SW480 (cell line): ENCODE measurements at regions not wholly inside any gene's neighbourhood (a gene's known extent, or its start where the extent isn't known, plus 50 kb on each side); places are given as distances from the start of the nearest gene placed in this dataset.
"Not testable (repeated sequence)": the region's sequence is repeated elsewhere in the genome, so short reads cannot be mapped to it uniquely, and the experiment has no call there.

ENCODE experiments used
- DNase-seq: peaks from one replicate; pipeline ENCODE4 v3.0.0-alpha.2; 2016; ENCODE audit warnings: low spot score

- DNase-seq = not testable (repeated sequence)
Measured at GRCh38 chr17:445839-446238, 93.2 kb upstream of the RPH3AL start, which contains the start of gene RFLNB. RFLNB (minus strand) TSS chr17:445939.

DNA sequence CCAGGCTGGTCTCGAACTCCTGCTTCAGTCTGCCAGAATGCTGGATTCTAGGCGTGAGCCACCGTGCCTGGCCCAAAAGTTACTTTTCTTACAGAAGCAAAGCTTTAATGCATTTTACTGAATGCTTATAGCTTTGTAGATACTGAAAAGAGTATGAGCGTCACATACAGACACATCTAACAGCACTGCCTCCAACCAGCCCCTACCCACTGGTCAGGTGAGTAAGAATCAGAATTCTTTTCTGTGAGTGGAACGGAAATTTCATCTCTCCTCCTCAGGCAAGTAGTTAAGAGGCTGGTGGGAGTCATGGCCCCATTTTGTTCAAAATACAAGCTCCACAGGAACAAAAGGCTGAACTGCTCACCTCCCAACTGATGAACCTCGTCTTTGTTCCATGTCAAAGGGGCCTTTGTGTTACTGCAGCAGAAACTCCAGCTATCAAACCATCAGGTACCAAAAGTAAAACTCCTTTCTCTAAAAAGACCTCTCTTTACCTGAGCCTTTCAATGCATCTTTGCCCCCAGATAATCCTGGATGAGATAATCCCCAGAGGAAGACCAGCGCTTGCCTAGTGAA lies 92.4 kb upstream of the RPH3AL start:
- no peak for DNase-seq

- no peak for DNase-seq
Measured at GRCh38 chr17:443109-443508, 90.5 kb upstream of the RPH3AL start.

GRCh38 chr17:441155-441950 lies 88.7 kb upstream of the RPH3AL start:
- no peak for DNase-seq

DNA sequence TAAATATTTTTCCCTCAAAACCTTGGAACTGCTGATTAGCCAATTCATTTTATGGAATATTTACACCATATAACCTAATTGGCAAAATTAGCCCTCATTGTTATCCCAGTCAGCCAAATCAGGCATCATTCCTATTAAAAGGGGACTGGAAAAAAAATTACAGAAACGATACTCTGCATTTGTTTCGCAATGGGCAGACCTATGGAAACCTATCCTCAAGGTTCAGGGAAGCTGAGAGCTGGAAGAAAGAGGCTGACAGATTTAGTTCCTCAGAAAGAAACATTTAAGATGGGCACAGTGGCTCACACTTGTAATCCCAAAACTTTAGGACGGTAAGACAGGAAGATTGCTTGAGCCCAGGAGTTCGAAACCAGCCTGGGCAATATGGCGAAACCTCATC lies 85.6 kb upstream of the RPH3AL start:
- DNase-seq = no peak

GRCh38 chr17:437545-437944 lies 84.9 kb upstream of the RPH3AL start:
- DNase-seq = no peak

- no peak for DNase-seq
Measured at GRCh38 chr17:436571-436970, 84.0 kb upstream of the RPH3AL start.

GRCh38 chr17:432471-432870 lies 79.9 kb upstream of the RPH3AL start:
- not testable (repeated sequence) for DNase-seq

GRCh38 chr17:431494-431893 lies 78.9 kb upstream of the RPH3AL start:
- no peak for DNase-seq

- DNase-seq = no peak
Measured at GRCh38 chr17:429589-429988, 77.0 kb upstream of the RPH3AL start.

DNA sequence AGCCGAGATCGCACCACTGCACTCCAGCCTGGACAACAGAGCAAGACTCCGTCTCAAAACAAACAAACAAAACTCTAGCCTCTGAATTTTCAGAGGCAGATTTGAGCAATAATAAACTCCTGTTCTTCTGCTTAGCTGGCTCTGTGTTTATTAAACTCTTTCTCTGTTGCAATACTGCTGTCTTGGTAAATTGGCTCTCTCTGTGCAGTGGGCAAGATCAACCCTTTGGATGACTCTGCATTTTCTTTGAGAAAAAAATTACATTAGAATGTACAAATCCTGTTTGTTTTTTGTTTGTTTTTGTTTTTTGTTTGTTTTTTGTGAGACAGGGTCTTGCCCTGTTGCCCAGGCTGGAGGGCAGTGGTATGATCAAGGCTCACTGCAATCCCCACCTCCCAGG lies 75.8 kb upstream of the RPH3AL start:
- DNase-seq = no peak

GRCh38 chr17:427891-428290 lies 75.3 kb upstream of the RPH3AL start:
- DNase-seq = no peak

GRCh38 chr17:427327-427726 lies 74.7 kb upstream of the RPH3AL start:
- no peak for DNase-seq

DNA sequence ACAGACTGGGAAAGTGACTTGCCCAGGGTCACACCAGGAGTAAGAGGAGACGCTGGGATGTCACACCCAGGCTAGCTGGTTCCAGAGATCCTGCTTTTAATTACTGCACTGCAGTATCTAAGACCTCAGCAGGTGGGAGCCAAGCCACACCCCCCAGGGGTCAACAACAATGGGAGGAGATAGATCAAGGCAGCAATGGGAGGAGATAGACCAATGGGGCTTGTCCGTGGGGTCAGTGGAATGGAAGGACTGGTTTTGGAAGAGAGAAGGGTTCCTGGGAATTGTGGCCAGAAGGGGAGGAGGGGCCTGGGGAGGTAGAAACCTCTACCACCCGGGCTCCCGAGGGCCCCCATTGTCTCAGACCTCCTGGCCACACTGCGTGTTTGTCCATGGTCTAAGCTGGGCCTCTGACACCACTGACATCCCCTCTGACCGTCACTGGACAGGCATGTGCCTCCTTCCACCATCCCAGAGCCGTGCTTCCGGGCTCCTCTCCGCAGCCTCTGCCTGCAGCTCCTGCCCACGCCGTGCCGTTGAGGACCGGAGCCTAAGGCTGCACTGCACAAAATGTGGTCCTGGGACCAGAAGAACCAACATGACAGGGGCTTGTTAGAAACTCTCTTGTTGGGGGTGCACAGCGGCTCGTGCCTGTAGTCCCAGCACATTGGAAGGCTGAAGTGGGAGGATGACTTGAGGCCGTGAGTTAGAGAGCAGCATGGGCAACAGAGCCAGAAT lies 69.8 kb upstream of the RPH3AL start:
- DNase-seq = no peak

GRCh38 chr17:420479-421175 lies 68.0 kb upstream of the RPH3AL start:
- no peak for DNase-seq

DNA sequence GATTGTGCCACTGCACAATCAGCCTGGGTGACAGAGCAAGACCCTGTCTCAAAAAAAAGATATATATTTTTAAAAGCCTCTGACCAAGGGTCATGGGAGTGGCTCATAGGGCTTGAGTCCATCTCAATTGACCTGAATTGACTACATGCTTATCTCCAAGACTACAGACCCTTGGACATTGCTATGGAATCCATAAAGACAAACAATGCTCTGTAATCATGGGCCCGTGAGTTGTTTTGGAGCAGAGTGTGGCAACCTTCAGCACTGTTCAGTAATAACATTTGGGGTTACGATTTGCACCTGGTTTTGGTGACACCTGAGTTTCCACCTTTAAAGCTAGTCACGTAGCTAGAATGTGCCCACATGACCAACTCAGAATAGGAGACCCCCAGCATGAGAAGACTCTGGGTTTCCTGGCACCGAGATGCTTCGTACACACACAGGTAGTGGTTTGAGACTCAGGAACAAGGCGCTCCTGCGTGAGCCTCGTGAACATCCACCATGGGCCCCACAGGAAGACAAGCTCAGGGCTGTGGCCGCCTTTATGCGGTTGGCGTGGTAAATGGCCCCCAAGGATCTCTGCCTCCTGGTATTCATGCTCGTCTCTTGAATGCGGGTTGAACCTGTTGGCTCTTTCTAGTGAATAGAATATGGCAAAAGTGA lies 66.6 kb upstream of the RPH3AL start:
- DNase-seq = no peak

DNA sequence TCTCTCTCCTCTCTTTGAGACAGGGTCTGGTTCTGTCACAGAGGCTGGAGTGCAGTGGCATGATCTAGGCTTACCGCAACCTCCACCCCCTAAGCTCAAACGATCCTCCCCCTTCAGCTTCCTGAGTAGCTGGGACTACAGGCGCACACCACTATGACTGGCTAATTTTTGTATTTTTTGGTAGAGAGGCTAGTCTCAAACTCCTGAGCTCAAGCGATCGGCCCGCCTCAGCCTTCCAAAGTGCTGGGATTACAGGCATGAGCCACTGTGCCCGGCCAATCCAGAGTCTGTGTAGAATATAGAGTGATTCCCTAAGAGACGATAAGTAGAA lies 65.8 kb upstream of the RPH3AL start:
- no peak for DNase-seq

DNA sequence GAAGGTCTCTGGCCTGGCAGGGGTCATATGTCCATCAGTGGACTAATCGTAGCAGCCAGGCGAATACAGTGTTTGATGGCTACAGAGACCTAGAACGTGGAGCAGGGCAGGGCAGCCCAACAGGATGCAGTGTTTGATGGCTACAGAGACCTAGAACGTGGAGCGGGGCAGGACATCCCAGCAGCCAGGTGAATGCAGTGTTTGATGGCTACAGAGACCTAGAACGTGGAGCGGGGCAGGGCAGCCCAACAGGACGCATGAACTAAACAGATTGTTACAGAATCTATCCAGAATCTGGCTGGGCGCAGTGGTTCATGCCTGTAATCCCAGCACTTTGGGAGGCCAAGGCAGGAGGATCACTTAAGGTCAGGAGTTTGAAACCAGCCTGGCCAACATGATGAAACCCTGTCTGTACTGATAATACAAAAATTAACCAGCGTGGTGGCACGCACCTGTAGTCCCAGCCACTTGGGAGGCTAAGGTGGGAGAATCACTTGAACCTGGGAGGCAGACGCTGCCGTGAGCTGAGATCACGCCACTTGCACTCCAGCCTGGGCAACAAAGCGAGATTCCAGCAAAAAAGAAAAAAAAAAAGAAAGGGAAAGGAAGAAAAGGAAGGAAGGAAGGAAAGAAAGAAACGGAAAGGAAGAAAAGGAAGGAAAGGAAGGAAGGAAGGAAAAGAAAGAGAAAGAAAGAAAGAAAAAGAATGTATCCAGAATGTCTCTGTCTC lies 65.2 kb upstream of the RPH3AL start:
- no peak for DNase-seq

DNA sequence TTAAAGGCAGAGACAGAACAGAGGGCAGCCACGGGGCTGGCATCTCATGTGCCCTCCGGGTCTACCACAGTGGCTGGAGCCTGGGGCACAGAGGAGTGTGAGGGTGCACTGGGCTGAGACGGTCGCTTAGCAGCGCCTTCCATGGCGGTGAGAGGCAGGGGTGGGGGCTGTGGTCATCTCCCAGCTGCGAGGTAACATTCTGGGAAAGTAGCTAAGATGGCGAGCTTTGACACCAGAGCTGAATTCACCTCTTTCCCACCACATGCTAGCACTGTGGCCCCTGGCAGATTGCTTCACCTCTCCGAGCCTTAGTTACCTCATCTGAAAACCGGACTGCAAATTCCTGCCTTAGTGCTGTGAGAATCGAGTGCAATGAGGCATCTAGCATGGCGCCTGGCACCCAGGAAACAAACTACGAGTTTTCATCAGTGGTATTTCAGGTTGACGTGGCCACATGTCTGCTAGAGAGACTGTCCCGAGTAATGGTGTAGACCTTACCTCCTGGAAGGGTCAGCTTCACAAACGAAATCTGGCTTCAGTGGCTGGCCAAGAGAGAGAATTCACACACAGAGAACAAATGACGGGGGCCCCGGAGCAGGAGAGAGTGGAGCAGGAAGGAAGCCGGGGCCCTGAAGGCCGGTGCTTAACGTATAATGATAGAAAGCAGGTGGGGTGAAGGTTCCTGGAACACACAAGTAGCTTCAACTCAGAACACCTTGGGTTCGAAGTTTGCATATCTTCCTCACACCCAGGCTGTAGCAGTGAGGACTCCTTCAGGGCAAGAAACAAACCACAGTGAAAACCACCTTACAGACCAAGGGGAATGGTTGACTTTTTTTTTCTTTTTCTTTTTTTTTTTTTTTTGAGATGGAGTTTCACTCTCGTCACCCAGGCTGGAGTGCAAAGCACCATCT lies 63.9 kb upstream of the RPH3AL start:
- no peak for DNase-seq

GRCh38 chr17:413706-414380 lies 61.2 kb upstream of the RPH3AL start:
- no peak for DNase-seq
